ENCODE measurements at regions not wholly inside any gene's neighbourhood (a gene's known extent, or its start where the extent isn't known, plus 50 kb on each side); places are given as distances from the start of the nearest gene placed in this dataset.

GRCh38 chr2:236337465-236338325, 73.5 kb upstream of the ASB18 start:
- TF ChIP-seq CTCF (IDR thresholded peaks at IDR 0.05): no peak
- TF ChIP-seq POLR2A (IDR thresholded peaks at IDR 0.05): no peak
